ENCODE measurements at regions not wholly inside any gene's neighbourhood (a gene's known extent, or its start where the extent isn't known, plus 50 kb on each side); places are given as distances from the start of the nearest gene placed in this dataset.

DNA sequence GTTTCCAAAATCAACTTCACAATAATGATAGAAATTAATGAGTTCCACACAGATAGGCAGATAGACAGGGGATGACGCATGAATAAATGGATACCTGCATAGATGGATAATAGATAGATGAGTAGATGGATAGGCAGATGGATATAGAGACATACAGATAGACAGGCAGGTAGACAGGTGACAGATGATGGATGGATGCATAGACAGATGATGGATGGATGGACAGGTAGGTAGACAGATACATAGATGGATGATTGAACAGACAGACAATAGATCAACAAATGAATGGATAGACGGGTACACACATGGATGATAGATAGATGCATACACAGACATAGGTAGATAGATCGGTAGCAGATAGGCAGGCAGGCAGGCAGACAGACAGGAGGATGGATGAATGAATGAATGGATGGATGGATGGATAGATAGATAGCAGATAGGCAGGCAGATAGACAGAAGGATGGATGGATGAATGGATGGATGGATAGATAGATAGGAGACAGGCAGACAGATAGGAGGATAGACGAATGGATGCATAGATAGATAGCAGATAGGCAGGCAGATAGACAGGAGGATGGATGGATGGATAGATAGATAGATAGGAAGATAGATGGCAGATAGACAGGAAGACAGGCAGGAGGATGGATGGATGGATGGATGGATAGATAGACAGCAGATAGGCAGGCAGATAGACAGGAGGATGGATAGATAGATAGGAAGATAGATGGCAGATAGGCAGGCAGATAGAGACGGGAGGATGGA is 142.5 kb downstream of the RBFOX3 start:
- DNase-seq, result no peak

- DNase-seq, result no peak
Measured at GRCh38 chr17:79466562-79467350, 144.1 kb downstream of the RBFOX3 start.

DNA sequence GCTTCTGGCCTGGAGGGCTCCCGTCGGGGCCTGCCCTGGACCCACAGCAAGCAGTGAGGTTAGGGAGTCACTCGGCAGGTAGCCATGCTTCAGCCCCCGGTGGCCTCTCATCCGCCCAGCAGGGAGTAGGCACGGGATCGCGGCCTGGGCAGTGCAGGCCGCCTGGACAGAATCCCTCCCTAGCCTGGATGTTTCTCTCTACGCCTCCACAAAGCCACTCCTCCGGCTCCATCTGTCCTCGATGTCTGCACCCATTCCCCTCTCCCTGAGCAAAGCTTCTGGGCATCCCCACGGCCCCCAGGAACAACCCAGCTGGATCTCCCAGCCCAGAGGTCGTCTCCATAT is 145.2 kb downstream of the RBFOX3 start:
- no peak for DNase-seq

DNA sequence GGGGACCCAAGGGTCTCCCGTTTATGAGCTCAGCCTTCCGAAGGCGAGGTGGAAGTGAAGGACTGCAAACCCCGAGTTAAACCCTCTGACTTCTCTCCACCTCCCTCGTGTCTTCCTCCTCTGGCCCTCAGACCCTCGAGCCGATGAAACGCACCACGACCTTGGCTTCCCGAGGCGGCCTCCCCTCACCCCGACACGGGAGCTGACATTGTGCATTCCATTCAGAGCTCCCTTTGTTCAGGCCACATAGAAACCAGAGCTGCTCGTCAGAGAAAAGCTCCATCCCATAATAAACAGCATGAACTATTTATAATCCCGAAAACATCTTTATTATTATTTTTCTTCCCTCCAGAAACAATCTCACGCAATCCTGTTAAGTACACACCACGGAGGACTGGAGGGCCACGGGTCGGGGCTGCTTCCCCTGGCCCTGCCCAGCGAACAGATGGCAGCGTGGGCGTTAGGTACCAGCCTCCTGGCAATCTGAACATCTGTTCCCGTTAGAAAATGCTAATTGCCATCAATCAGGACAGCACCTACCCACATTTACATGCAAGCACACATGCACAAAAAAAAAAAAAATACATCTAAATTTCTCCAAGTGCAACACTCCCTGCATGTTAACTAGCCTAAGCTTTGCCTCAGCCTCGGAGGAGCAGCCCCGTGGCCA is 145.7 kb downstream of the RBFOX3 start:
- DNase-seq, result peak; percentile 68

DNA sequence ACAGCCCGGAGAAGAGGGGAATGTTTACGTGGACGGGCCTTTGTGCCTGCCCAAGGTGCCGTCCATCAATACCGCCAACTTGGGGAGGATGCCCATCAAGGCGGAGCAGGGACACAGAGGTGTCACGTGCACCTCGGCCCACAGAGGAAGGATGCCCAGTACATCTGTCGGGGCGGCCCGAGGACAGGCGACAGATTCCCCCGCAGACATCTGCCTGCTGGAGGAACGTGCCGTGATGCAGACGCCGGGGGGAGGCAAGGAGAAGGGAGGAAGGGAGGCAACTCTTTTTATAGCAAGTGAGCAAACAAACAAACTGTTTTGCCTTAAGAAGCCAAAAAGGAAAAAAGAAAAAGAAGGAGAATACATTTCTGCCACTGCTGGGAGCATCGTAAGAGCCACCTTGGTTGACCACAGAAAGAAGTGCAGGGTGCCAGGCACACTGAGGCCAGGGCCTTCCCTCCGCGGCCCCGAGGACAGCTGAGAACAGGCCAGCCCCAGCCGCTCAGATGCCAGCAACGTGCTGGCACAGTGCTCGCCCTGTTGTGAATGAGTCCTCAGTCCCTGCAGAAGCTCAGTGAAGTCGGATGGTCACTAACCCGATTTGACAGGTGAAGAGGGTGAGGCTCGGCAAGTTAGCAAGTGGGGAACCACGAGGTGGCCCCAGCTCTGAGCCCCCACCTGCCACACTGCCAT is 146.4 kb downstream of the RBFOX3 start:
- no peak for DNase-seq

DNA sequence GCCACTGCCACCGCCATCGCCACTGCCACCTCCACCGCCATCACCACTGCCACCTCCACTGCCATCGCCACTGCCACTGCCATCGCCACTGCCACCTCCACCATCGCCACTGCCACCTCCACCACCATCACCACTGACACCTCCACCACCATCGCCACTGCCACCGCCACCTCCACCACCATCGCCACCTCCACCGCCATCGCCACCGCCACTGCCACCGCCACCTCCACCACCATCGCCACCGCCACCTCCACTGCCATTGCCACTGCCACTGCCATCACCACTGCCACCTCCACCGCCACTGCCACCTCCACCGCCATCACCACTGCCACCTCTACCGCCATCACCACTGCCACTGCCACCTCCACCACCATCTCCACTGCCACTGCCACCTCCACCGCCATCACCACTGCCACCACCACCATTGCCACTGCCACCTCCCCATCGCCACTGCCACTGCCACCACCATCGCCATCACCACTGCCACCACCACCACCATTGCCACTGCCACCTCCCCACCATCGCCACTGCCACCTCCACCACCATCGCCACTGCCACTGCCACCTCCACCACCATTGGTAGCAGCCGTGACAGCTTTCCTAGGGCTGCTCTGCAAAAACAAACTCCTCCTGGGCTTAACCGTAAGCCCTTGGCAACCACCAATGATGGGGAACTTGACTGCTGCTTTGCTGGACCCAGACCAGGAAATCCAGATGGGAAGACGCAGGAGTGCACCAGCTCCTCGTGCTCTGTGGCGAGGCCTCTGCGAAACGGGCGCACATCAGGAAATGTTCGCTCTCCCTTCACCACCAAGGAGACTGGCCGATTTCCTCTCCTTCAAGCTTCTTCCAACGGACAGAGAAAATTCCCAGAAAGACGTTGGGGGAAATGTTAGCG is 147.2 kb downstream of the RBFOX3 start:
- DNase-seq, result no peak

GRCh38 chr17:79461041-79461440 is 149.8 kb downstream of the RBFOX3 start:
- DNase-seq, result no peak

- DNase-seq, result no peak
Measured at GRCh38 chr17:79459846-79460245, 151.0 kb downstream of the RBFOX3 start.

DNA sequence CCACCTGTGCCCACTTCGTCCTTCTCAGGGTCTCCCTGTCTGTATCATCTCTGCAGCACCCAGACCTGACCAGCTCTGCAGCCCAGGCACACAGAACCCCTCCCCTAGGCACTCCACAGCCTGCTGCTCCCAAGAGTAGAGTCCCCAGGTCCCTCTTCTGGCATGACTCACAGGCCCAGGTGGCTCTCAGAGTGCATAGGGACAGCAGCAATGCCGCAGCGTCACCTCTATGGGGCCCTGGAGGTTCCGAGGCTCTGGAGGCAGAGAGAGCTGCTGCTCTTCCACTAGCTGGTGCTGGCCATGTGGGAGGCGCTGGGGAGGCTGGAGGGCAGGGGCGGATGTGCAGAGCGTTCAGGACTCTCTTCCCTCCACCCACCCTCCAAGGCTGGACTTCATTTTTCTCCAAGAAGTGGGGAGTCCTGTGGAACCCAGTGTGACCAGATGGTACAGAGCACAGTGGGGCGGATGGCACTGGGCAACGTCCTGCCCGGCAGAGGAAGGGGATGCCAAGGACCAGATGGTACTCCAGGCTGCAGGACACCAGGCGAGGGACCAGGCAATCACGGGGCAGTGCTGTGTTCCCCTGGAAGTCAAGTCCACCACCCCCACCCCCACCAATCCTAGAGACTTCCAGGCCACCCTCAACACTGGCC is 151.7 kb downstream of the RBFOX3 start:
- no peak for DNase-seq

- no peak for DNase-seq
Measured at GRCh38 chr17:79458356-79458755, 152.5 kb downstream of the RBFOX3 start.

GRCh38 chr17:79457889-79458288 is 153.0 kb downstream of the RBFOX3 start:
- DNase-seq, result no peak

DNA sequence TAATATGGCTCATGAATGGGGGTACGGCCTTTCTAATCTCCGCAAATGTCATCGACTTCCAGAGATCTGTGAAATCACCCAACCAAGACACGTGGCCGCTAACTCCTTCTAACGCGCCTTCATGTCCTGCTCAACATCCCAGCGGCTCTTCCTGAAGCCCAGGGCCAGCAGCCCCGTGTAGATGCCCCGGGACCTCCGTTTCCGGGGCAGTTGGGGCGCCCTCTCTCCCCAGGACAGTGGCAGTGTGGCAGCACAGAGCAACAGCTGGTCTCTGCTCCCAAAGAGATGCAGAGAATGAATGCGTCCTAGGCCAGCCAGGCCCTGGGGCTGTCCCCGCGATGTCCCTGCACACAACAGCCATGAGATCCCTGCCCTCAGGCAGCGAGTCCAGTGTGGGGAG is 153.5 kb downstream of the RBFOX3 start:
- DNase-seq, result no peak

DNA sequence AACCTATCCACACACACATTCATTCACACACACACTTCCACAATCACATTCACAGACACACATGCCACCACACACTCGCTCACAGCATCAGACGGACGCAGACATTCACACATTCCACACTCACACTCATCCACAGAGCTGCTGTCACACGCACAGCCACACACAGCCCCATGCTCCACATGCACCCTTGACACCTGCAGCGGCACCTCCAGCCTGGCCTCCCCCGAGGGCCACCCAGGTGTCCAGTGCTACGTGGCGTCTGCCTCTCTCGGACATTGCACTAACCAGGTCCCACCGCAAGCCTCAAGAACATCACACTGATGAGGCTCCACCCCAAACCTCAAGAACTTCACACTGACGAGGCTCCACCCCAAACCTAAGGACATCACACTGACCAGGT is 155.2 kb downstream of the RBFOX3 start:
- DNase-seq, result no peak

- no peak for DNase-seq
Measured at GRCh38 chr17:79454826-79455225, 156.0 kb downstream of the RBFOX3 start.

DNA sequence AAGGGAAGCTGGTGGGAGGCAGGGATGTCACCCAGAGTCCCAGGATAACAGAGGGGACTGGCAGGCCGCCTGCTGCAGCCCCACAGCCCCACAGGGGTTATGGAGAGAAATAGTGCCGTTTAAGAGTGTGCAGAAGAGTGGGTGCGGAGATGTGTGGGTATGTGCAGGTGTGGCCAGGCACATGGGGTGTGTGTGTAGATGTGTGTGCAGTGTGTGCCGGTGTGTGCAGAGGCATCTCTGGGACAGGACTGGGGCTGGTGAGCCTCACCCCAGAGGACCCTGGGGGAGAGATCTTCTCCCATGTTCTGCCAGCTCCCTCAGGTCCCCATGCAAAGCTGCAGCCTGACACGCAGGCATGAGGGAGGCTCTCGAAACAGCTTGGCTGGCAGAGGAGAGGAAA is 157.4 kb downstream of the RBFOX3 start:
- DNase-seq, result no peak

DNA sequence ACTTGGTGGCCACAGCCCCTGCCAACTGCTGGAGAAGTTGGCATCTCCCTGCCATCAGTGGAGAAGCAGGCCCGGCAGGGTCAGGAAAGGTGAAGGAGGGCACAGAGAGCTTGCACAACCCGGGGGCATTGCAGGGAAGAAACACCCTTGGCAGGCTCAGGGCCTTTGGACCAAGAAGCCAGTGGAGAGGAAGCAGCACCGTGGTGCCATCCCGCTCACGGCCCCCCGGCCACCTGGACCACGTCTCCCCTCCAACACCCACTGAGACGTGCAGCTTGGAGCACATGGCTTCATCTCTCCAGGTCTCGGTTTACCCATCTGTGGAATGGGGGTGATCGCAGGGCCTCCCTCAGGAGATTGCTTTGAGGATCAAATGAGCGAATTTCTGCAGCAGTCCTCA is 158.1 kb downstream of the RBFOX3 start:
- no peak for DNase-seq

GRCh38 chr17:79451167-79451566 is 159.7 kb downstream of the RBFOX3 start:
- DNase-seq, result no peak

GRCh38 chr17:79446399-79447009 is 164.3 kb downstream of the RBFOX3 start:
- DNase-seq, result no peak

GRCh38 chr17:79444198-79444597 is 166.7 kb downstream of the RBFOX3 start:
- DNase-seq, result no peak

DNA sequence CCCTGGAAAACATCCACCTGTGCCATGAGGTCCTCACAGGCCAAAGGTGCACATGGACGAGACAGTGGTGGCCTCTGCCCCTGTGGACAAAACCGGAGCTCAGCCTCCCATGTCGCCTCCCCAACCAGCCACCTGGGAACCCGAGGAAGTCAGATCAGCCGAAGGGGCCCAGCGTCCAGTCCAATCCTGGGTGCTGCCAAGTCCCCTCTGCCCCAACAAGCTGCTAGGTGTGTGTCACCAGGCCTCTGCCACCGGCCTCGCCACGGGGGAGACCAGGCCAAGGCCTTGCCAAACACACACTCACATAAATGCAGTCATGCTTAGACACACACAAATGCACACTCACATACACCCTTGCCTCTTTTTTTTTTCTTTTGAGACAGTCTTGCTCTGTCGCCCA is 167.8 kb downstream of the RBFOX3 start:
- no peak for DNase-seq
